GM19239 (cell line): ENCODE measurements at regions not wholly inside any gene's neighbourhood (a gene's known extent, or its start where the extent isn't known, plus 50 kb on each side); places are given as distances from the start of the nearest gene placed in this dataset.

Experiments used
- DNase-seq: peaks from one replicate; pipeline ENCODE4 v3.0.0; 2011; ENCODE audit warnings: low spot score; ENCODE audit not compliant: insufficient read length
- FAIRE-seq: peaks from 2 replicates; lab custom pipeline; 2011; peaks lifted over from hg19 to GRCh38; lab: Jason Lieb, UNC

- FAIRE-seq (no peak), DNase-seq (no peak)
Observed at GRCh38 chr7:33700001-33700899, 205.1 kb upstream of the BMPER start.

DNA sequence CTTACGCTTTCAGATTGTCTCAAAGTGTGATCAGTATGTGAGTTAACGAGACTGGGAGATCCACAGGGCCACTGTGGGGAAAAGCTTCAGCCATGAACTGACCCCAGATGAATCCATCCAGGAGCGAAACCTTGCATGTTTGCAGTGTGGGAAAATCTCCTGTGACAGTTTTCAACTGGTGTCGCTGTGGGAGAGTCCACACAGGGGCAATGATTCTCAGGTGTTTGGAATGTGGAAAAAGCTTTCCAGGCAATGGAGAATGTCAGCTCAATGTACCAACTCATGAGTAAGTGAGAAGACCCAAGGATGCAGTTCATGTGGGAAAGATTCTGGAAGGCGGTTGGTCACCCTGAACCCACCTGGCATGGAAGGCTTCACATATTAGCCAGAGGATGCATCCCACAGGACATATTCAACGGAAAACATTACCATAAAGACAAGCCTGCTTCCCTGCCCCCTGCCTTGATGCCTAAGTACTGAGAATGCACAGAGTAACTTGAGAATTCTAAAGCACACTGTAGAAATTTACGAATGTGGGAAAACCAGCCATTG, 204.1 kb upstream of the BMPER start:
- FAIRE-seq = no peak

DNA sequence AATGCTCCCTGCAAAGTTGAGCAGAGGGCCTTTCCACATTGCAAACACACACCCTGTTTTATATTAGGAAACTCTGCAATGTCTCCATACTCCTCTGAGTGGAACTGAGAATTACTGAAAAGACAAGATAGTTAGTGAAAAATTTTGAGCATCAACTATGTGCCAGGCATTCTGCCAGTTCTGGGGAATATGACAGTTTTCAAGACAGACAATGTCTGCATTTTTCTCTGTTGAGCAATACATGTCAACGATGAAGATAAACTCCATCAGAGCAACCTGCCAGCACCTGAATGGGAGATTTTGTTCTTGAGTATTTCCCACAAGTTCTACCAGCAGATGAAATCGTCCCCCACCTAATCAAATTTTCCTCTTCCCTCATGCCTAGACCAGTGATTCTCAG, 203.4 kb upstream of the BMPER start:
- FAIRE-seq = no peak
- DNase-seq = no peak

More for the DNA sequence above, 204.1 kb upstream of the BMPER start:
- no peak for DNase-seq

DNA sequence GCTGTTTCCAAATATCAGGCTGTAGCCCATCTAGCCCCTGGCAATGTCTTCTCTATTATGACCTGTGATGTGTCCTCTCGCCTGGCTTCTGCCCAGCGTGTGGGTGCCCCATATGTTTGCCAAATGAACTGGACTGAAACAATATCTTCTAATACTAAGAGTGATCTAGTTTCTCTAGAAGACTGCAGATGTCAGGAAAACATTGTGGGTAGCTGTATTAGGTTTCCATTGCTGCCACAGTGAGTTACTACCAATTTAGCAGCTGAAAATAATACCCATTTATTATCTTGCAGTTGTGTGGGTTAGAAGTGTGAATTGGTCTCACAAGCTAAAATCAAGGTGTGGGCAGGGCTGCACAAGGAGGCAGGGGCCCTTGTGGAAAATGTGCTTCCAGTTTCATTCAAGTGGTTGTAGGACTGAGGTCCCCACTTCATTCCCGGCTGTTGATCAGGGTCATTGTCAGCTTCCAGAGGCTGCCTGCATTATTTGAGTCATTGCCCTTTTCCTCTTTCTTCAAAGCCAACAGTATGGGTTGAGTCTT, 202.8 kb upstream of the BMPER start:
- no peak for FAIRE-seq
- no peak for DNase-seq

DNA sequence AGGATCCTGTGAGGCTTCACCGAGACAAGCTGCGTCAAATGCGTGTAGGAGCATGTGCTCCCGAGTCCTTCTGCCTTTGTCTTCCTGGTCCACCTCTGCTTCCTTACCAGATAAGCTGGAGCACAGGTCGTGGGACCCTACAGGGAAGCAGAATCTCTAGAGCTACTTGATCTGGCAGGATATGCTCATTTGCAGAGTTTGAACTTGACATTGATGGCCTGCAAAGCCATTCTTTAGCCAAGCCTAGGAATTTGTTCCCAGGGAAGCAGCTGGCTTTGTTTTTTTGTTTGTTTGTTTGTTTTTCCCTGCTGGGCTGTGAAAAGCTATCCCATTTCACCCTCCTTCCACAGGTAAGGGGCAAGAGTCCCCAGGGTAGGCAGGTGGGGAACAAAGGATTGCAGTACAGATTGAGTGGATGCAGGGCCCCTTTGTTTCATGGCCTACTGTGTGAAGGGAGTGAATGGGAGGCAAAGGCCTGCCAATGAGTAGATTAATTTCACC, 200.0 kb upstream of the BMPER start:
- no peak for FAIRE-seq
- DNase-seq = no peak

DNA sequence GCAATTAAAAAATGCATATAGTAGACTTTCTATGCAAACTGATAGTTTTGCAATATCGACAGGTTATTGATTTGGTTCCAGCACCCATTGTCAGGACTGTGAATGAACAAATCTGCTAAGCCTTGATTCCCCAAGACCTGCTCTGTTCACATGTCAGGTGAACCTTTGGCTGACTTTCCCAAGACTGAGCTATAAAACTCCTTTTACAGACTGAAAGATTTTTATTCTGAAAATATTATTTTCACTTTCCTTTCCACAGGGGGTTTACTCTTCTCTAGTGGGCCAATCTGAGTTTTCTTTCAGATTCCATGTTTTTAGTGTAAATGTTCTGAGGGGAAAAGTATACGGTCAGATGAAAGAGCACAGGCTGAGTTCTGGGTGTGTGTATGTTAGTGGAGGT, 199.2 kb upstream of the BMPER start:
- FAIRE-seq = no peak

GRCh38 chr7:33706771-33707200, 198.6 kb upstream of the BMPER start:
- FAIRE-seq (no peak), DNase-seq (no peak)

More for the DNA sequence above, 199.2 kb upstream of the BMPER start:
- no peak for DNase-seq

GRCh38 chr7:33707427-33707826, 197.9 kb upstream of the BMPER start:
- DNase-seq (no peak), FAIRE-seq (no peak)

GRCh38 chr7:33710608-33711007, 194.7 kb upstream of the BMPER start:
- DNase-seq (no peak), FAIRE-seq (no peak)

- DNase-seq = no peak
- FAIRE-seq = no peak
Observed at GRCh38 chr7:33711231-33712019, 193.9 kb upstream of the BMPER start.

DNA sequence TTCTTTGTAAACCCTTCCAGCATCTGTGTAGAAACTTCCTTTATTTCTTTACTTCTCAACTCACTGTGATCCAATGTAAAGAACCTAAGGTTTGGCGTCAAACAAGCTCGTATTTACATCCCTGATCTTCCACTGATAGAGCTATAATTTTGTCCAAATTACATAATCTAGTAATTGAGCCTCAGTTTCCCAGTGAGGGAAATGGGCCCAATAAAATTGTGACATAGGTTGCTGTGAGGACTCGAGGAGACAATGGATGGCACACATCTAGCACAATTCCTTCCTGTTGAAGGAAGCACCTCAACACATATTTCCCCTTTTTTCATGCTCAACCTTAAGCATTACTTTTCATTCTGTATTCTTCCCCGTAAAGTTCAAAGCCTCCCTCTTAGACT, 193.3 kb upstream of the BMPER start:
- DNase-seq (no peak), FAIRE-seq (no peak)

DNA sequence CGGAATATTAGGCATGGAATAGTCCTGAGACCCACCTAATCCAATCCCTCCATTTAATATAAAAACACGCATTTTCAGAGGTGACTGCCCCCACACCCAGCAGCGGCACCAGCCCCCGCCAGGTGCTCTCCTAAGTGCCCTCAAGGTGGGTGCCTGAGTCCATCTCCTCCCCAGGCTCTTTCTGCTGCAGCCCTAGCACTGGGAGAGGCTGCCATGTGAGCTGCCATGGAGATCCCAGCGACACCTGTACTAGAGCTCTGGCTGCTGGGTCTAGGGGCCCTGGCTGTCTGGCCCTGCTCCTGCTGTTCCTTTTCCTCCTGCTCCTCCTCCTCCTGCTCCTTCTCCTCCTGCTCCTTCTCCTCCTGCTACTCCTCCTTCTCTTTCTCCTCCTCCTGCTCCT, 191.1 kb upstream of the BMPER start:
- DNase-seq (no peak), FAIRE-seq (no peak)

- FAIRE-seq (no peak), DNase-seq (no peak)
Observed at GRCh38 chr7:33716581-33717477, 188.5 kb upstream of the BMPER start.

- DNase-seq (no peak), FAIRE-seq (no peak)
Observed at GRCh38 chr7:33719059-33719581, 186.2 kb upstream of the BMPER start.

- DNase-seq = no peak
- FAIRE-seq = no peak
Observed at GRCh38 chr7:33720139-33720538, 185.2 kb upstream of the BMPER start.

GRCh38 chr7:33720870-33721269, 184.5 kb upstream of the BMPER start:
- DNase-seq (no peak), FAIRE-seq (no peak)

DNA sequence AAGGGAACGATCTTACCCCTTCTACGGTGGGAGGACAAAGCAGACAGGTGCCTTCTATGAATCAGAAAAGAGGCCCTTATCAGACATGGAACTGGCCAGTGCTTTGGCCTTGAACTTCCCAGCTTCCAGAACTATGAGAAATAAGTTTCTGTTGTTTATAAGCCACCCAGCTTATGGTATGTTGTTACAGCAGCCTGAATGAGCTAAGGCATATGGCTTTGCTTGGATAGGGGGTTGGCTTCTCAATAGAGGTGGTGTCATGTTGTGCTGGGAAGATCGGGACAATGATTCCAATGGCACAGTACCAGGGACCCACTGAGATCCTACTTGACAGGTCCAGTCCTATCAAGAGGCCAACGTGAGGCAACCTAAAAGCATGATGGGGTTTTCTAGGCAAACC, 183.4 kb upstream of the BMPER start:
- no peak for DNase-seq

GRCh38 chr7:33722383-33723101, 182.8 kb upstream of the BMPER start:
- DNase-seq (no peak), FAIRE-seq (no peak)

More for the DNA sequence above, 183.4 kb upstream of the BMPER start:
- FAIRE-seq = no peak

- no peak for FAIRE-seq
- no peak for DNase-seq
Observed at GRCh38 chr7:33724201-33724600, 181.1 kb upstream of the BMPER start.
